Fibroblast of villous mesenchyme (primary cell): ENCODE measurements at regions not wholly inside any gene's neighbourhood (a gene's known extent, or its start where the extent isn't known, plus 50 kb on each side); places are given as distances from the start of the nearest gene placed in this dataset.
"Not testable (repeated sequence)": the region's sequence is repeated elsewhere in the genome, so short reads cannot be mapped to it uniquely, and the experiment has no call there.

Experiments
- DNase-seq: peaks from one replicate; pipeline ENCODE4 v3.0.0-alpha.2; 2010; ENCODE audit warnings: low read depth
- H3K4me3 ChIP-seq: 2 replicates; pipeline ENCODE4 v1.5.1; 2011; ENCODE audit warnings: low read depth, mild to moderate bottlenecking, low read length
- TF ChIP-seq, protein P1 (sequence below): IDR thresholded peaks from 2 replicates; pipeline ENCODE4 v1.5.1; 2012; ENCODE audit warnings: low read depth, mild to moderate bottlenecking, low read length; ENCODE audit not compliant: insufficient read depth

DNA sequence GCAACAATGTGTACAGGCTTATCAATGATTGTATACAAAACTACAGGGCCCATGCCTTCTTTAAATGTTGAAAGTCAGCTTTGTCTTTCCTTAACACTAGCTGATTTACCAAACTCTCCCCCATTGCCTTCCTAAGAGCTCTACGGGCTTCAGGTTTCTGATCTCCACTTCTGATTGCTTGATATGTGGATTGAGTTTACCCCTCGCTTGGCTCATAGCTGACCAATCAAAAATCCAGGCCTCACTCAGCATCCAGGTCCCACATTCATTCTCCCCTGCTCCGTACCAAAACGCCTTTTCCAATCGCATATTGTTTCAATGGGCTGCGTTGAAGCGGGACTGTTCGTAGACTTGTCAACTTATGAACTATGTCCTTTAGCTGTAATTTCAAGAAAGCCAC is 195.1 kb upstream of the TOX3 start:
- no peak overlapping the region for H3K4me3 ChIP-seq
- DNase-seq = no peak
- TF ChIP-seq, protein P1, sequence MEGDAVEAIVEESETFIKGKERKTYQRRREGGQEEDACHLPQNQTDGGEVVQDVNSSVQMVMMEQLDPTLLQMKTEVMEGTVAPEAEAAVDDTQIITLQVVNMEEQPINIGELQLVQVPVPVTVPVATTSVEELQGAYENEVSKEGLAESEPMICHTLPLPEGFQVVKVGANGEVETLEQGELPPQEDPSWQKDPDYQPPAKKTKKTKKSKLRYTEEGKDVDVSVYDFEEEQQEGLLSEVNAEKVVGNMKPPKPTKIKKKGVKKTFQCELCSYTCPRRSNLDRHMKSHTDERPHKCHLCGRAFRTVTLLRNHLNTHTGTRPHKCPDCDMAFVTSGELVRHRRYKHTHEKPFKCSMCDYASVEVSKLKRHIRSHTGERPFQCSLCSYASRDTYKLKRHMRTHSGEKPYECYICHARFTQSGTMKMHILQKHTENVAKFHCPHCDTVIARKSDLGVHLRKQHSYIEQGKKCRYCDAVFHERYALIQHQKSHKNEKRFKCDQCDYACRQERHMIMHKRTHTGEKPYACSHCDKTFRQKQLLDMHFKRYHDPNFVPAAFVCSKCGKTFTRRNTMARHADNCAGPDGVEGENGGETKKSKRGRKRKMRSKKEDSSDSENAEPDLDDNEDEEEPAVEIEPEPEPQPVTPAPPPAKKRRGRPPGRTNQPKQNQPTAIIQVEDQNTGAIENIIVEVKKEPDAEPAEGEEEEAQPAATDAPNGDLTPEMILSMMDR = no peak

DNA sequence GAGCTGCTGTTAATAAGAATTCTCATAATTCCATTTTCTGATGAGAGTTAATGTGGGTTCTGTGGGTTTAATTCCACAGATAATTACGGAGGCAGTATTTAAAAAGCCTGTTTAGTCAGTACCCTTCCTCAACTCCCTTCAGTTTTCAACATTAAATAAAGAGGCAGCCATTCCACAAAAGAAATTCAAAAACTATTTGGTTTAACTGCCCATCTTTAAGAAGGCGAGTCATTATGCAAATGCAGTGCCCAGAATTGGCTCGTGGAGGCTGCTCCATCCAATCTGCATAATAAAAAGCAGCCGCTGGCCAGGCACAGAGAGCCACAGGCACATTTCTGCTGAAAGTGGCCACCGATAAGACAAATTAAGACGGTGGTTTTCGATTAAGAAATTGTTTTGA is 194.4 kb upstream of the TOX3 start:
- DNase-seq = no peak
- TF ChIP-seq, protein P1 = no peak
- H3K4me3 ChIP-seq = no peak overlapping the region

DNA sequence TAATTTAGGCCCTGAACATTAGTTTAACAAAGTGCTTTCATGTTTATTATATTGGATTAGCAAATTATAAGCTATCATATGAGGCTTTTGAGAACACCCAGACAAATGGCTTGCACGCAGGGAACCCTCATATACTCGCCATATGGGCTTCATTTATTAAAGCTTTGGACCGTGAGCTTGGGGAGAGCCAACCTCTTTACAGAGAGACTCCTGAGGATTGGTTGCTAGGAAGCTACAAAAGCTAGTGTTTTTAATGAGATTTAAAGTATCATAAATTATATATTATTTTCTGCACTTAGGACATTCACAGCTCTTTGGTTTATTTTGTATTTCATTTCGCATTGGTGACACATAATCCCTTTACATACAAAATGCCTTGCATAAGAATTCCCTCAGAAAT is 193.8 kb upstream of the TOX3 start:
- TF ChIP-seq, protein P1 = no peak
- DNase-seq = no peak
- no peak overlapping the region for H3K4me3 ChIP-seq

DNA sequence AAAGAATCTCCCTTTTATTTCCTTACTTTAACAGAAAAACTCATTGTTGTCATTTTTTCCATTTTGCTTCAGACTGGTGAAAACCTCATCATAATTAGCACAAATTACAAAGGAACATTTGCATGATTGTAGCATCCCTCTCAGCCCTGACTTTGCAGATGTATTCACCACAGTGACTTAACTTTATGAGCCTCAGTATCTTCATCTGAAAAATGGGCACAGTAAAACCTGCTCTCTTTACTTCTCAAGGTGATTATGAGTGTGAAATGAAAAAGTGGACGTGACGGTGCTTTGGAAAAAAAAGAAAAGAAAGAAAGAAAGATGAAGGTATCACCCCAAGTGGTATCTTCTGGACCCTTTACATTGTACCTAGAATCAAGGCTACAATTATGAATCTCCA is 193.4 kb upstream of the TOX3 start:
- TF ChIP-seq, protein P1 = no peak

DNA sequence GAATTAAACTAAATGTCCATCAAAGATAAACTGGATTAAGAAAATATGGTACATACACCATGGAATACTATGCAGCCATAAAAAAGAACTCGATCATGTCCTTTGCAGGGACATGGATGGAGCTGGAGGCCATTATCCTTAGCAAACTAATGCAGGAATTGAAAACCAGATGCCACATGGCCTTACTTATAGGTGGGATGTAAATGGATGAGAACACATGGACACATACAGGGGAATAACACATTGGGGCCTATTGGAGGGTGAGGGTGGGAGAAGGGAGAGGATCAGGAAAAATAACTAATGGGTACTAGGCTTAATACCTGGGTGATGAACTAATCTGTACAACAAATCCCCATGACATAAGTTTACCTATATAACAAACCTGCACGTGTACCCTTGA is 192.0 kb upstream of the TOX3 start:
- not testable (repeated sequence) for DNase-seq, H3K4me3 ChIP-seq

More for the DNA sequence above, 193.4 kb upstream of the TOX3 start:
- no peak for DNase-seq
- H3K4me3 ChIP-seq = no peak overlapping the region

DNA sequence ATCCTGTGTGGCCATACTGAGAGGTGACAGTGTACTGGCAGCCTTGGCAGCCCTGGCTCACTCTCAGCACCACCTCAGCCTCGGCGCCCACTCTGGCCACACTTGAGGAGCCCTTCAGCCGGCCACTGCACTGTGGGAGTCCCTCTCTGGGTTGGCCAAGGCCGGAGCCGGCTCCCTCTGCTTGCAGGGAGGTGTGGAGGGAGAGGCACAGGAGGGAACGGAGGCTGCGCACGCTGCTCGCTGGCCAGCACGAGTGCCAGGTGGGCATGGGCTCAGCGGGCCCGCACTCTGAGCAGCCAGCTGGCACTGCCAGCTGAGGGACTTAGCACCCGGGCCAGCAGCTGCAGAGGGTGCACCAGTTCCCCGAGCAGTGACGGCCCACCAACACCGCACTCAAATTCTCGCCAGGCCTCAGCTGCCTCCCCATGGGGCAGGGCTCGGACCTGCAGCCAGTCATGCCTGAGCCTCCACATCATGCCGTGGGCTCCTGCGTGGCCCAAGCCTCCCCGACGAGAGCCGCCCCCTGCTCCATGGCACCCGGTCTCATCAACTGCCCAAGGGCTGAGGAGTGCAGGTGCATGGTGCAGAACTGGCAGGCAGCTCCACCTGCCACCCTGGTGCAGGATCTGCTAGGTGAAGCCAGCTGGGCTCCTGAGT is 184.4 kb upstream of the TOX3 start:
- no peak overlapping the region for H3K4me3 ChIP-seq
- DNase-seq = no peak
- TF ChIP-seq, protein P1 = no peak

DNA sequence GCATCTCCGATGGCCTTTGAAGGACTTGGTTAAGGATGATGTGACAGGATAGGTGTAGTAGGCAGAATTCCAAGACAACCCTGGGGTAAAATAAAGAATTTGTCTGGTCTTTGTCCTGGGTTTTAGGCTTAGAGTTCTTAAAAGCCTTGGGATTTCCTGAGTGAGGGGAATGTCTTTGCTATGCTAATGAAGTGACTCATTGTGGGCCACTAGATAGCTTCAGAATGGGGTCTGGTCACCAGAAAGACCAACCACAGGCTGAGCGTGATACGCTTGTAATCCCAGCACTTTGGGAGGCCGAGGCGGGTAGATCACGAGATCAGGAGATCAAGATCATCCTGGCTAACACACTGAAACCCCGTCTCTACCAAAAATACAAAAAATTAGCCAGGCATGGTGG is 182.8 kb upstream of the TOX3 start:
- H3K4me3 ChIP-seq = no peak overlapping the region
- TF ChIP-seq, protein P1 = no peak
- DNase-seq = no peak
